ENCODE measurements at regions not wholly inside any gene's neighbourhood (a gene's known extent, or its start where the extent isn't known, plus 50 kb on each side); places are given as distances from the start of the nearest gene placed in this dataset.

DNA sequence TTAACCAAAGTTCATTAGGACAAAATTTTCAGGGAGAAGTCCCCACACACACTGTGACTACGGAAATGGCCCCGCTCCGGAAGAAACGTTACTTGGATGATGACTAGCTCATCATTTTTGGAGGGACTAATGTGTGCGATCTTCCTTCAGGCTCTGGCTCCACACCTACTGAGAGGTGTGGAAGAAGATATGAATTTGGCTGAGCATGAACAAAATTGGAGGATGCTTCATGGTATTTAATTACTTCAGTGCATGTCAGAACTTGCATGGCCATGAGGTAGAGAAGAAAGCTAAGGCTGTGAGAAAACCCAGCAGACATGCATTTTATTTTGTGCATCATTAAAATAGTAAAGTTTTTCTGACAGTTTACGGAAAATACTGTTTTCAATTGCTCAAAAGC lies 202.1 kb upstream of the TLE4 start:
- no peak for DNase-seq

DNA sequence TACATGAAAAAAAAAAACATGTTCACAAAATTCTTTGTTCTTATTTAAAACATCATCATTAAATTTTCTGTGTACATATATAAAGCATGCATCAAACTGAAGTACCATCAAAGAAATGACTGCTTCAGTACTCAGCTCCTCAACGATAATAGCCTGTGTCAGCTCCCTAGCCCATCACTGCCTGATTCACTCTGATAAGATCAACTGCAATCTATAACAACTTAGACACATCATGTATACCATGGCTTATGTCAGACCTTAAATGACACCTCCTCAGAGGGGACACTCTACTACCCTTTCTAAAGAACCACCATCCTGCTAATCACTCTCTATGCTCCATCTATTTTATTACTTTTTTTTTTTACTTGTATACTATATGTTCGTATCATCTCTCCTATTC lies 200.5 kb upstream of the TLE4 start:
- DNase-seq = no peak

DNA sequence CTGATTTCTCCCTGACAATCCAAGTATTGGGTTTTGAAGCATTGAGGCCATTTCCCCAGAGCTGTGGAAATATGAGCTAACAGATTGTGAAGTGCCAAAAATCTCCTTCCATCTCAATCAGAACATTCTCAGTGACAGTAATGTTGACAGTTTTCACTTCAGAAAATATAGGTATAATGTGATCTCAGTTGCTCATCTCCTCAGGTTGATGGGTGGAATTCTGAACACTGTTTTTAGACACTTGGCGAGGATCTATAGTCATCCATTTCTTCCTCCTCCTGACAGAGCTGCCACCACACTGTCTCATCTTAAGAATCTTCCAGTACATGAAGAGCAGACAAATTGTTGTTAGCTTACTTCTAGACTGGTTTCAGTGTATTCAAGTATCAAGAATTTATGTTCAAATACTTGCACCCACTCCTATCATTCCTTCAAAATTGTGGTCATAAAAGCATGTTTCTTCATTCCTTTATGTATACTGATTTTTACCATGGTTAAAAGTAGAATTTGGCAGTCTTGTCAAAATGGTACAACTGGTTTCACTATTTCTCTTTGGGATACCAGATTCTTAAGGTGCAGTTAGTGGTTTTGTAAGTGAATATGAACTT lies 199.7 kb upstream of the TLE4 start:
- DNase-seq = no peak

DNA sequence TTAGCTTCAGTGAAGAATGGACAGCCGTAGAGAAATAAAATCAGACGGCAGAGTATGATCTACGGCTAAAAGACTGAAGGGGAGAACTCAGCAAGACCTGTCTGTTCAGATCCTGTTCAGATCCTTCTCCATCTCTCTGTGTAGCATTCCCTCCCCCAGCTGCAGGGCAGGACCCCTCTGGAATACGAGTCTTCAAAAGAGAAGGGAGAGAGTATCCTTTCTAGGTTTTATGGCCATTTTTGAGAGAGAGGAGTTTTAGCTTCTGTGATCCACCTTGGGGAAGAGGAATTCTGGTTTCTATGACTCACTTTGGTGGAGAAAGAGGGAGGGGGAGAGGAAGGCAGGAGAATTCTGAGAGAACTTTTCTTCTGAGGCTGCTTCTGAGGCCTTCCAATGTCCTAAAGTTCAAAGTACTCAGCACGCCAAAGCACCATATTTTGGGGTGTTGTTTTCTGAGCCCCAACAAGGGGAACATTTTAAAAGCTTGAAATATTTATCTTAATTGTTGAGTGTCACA lies 194.4 kb upstream of the TLE4 start:
- DNase-seq = no peak

DNA sequence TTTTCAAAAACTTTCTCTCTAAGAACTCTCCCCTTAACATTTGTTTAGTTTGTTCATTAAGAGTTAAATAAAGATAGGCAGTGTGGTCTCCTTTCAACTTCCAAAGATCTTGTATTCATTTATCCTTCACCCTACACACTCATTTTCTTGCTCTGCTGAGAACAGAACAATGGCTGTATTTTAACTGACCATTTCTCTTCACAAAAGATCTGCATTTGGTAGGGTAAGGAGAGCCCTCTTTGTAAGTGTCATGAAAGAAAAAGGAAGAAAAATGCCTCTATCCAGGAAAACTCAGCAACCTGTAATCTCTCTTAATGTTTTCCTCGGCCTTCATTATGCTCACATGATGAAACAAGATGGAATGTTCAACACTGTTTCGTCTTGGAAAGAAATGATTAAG lies 193.7 kb upstream of the TLE4 start:
- DNase-seq = no peak

DNA sequence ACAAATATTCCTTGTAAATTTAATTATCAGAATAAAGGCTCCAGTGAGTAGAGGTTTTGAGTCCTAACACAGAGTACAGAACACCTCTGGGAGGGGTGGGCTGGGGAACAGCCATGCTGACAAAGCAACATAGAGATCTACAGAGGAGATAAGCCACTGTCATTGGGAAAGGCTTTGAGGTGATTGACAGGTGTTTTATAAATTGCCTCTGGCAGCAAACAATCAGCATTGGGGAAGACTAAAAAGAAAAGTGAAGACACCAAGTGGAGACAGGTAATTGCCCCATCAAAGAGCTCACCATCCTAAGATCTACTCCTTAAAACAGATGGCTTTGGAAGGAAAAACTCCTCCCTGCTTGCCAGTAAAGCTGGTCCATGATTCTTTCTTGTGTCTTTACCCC lies 189.7 kb upstream of the TLE4 start:
- DNase-seq = no peak

DNA sequence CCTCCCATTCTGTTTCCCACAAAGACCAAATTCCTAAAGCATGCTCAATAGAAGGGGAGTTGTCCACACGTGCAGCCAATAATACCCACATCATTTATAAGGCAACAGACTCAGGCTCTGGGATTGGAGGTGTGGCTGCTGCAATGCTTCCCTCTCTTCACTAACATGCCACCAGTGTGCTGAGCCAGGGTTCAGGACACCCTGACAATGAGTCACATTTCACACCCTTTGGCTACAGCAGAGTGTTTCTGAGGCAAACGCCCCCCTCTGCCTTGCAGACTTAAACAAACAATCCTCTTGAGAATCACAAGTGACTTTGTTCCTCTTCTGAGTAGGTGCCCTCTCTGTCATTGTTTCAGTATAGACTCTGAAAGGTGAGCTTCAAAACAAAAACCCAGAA lies 189.3 kb upstream of the TLE4 start:
- DNase-seq = no peak

DNA sequence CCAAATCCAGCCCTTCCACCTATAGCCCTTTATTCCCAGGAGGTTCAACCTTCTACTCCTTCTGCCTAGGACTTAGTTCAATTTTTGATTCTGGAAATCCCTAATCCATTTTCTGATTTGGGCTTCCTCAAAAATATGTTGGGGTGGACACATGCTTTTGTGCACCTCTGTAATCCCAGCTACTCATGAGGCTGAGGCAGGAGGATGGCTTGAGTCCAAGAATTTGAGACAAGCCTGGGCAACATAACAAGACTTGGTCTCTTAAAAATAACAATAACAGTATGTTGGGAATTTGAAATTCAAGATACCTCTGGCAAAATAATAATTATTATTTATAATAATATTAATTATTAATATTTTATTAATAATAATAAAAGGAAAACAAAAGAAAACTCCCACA lies 188.7 kb upstream of the TLE4 start:
- DNase-seq = no peak

DNA sequence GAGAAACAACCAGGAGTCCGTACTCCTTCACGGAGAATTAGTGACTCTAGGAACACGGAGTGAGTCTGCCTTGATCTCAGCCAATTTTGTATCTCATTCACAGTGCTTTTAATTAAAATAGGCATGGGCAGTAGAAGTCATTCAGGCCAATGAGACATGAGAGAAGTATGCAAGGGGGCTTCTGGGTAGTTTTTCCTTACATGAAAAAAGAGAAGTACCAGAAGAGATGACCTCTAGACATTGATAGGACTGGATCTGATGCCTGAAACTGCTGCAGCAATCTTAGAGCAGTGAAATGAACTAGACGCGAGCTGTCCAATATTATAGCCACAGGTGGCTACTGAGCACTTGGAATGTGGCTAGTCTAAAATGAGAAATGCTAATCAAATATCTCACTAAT lies 187.7 kb upstream of the TLE4 start:
- no peak for DNase-seq

DNA sequence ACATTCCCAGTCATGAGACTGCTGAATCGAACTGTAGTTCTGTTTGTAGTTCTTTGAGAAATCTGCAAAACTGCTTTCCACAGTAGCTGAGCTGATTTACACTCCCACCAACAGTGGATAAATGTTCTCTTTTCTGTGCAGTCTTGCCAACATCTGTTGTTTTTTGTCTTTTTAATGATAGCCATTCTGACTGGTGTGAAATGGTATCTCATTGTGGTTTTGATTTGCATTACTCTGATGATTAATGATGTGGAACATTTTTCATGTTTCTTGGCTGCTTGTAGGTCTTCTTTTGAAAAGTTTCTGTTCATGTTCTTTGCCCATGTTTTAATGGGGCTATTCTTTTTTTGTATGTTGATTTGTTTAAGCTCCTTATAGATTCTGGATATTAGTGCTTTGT lies 187.3 kb upstream of the TLE4 start:
- no peak for DNase-seq

DNA sequence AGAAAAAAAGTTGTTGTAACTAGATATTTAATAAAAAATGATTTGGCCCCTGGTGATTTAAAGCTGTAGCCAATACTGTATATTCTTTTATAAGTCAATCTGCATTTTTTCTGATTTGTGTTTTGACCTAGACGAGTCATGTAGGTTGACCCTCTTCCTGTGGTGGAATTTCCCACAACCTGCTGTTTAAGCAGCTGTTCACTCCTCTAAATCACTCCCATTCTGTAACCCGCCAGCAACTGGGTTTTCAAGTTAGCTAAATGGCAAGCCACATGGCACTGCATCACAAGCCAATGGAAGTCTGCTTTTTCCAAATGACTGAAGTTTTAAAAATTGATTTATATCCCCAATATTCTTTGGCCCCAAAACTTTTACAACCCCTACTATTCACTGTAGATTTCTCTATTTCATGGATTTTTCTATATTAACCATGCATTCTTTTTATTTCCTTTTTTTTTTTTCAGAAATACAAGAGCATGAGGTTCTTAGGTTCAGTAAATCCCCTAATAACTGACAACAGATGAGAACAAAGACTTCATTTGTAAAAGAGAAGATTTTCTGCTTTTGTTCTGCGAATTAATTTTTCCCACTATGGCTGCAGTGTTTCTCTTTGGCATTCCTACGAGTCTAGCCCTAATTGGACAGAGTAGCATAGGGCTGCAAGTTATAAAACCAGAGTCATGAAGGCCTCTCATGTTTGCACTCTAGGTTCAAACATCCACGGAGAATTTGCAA lies 184.5 kb upstream of the TLE4 start:
- DNase-seq = no peak

DNA sequence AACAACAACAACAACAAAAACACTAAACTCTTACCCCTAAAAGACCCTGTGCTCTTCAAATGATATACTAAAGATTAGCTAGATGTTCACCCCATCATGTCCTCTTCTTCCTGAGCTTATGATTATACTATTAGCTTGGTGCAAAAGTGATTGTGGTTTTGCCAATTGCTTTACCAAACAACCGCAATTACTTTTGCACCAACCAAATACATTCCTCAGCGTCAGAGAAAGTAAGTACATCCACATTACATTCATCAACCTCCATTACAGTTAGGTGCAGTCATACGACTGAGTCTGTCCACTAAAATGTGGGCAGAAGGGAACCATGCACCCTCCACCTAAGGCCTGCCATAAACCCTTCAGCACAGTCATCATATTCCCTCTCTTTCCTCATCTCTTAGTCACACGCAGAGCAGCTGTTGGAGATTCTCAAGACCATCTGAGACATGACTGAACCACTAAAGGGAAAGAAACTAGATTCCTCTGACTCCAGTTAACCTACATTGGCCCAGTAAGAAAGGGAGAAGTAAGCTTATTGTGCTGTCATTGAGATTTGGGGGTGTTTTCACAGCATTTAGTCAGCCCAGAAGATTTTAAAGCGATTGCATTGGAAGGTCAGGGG lies 181.6 kb upstream of the TLE4 start:
- peak; percentile 5 for DNase-seq

DNA sequence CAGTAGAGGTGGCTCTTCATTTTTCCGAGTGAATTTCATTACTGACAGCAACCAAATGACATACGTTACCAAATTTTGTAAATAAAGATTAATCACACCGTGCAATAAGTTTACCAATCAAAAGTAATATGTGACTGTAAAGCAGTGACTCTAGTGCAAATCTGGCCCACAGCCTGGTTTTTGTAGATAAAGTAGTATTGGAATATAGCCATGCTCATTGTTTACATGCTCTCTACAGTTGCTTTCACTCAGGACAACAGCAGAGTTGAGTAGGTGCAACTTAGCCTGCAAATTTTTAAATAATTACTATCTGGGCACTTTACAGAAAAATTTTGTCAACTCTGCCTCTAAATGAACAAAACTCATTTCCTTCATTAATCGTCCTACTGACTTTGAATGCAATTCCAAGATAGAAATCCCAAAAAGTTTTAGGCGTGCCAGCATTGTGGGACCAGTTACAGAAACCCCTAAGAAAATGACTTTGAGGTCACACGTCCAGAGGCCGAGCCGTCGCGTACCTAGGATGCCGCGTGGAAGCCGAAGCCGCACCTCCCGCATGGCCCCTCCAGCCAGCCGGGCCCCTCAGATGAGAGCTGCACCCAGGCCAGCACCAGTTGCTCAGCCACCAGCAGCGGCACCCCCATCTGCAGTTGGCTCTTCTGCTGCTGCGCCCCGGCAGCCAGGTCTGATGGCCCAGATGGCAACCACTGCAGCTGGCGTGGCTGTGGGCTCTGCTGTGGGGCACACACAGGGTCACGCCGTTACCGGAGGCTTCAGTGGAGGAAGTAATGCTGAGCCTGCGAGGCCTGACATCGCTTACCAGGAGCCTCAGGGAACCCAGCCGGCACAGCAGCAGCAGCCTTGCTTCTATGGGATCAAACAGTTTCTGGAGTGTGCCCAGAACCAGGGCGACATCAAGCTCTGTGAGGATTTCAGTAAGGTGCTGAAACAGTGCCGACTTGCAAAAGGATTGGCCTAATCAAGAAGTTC lies 180.7 kb upstream of the TLE4 start:
- no peak for DNase-seq

DNA sequence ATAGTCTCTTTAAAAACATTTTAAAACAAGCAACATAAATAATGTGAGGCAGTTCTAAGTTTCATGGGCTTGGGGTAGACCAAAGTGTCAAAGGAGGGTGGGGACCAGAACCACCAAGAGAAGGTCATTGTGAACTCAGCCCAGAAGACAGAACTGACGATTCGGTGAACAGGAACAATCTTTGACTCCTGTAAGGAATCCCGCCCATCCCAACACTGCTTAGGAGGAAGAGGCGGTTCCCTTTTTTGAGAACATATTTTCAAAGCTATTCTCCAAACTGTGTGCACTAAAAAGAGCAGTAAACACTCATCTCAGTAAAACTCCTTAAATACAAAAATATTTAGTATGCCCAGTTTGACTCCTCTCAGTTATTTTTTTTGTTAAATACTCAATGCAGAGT lies 176.5 kb upstream of the TLE4 start:
- DNase-seq = peak; percentile 8

DNA sequence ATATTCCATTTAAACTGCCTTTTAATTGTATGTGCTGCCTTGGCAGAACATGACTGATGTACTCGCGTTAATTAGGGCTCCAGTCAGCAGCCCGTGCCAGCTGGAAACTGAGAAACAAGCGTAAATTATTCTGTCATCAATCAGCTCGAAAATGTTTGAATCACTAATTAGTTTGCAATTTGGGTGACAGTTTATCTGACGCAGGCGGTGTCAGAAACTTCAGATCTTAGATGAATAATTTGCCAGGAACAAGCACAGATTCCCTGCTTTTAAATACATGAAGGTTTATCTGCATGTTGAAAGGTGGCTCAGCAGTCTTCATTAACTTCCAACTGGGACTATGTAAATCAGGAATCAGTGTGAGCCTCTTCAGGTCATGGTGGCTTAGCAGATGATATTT lies 176.0 kb upstream of the TLE4 start:
- DNase-seq = no peak

DNA sequence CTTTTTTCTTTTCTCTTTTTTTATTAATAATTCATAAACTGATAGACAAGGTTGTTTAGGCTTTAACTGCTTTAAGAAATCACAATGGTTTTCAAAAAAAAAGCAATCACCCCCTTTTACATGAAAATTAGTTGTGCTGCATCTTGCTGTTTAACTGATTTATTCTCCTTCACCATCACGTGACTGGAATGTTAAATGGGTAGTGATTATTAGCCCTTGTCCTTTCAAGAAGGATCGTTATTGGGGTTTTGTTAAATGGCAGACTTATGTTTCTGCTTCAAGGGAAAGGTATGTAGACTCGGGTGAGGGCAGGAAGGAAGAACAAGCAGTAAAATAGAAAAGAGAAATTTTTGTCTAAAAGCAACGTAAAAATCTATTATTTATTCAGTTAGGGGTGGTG lies 175.6 kb upstream of the TLE4 start:
- DNase-seq = no peak

DNA sequence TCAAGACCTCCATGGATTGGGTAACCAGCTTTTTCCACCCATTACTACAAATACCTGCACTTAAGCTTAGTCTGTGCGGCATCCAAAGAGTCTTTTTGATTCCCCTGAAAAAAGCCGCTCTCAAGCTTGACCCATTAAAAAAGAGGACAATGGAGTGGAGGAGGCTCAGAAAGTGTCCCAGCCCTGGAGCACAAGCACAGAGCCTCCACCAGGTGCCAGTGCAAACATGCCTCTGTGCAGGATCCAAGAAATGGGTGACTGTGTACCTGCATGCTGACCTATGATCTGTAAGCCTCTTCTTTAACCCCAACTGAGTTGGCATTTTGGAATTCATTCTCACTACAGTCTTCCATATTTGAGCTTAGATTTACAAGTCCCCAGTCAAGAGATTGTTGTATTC lies 168.3 kb upstream of the TLE4 start:
- no peak for DNase-seq

DNA sequence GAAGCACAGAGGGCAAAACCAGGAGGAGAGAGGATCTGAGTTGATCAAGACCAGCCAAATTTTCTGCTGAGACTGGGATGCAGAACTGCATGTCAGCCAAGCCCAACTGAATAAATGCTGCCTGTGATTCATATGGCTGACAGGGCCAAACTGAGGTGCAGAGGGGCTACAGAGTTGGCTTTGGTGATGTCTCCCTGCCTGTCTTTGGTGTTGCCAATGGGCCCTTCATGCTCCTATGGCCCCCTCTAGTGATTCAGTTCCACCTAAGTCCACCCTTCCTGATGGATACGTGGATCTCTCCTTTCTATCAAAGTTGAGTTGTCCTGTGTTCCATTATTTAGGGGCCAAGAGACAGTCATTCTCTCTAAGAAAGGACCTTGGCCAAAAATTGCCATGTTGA lies 163.6 kb upstream of the TLE4 start:
- no peak for DNase-seq

DNA sequence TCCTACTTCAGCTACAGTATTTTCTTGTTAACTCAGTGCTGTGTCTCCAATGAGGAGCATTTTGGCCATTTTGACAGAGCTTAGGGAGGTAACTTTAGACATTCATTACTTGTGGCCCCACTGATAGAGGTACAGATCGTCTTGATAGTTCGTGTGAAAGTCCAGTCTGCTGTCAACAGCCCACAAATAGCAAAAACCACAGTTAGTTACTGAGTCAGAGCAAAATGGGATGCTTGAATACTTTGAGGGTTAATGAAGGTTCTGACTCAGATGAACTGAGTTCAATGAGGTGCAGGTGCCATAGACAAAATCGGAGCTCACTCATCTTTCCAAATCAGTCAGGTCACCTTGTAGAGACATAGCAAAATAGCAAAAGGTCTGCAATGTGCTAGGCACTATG lies 163.1 kb upstream of the TLE4 start:
- no peak for DNase-seq

DNA sequence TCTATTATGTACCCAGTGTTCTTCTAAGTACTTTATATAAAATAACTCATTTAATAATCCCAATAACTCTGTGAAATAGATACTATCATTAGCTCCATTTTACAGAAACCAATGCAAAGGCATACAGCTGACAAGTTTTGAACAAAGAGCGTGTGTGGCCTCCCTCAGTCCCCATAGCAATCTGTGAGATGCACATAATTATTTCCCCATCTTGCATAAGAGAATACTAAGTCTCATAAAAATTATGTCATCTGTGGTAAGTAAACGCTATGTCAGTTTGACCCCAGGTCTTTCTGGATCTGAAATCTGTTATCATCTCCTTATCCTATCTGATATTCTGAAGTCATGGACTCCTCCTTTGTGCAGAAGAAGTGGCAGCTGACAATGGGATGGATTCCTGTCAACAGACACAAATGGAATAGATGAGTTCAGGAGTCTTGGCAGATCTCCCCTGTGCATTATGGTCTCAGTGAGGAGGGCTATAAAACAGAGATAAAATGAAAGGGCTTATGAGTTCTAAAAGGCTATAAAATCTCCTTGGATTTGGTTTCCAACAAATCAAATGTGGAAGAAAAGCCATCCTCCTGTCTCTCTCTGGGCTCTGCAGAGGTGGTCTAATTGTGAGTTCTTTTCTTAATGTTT lies 162.5 kb upstream of the TLE4 start:
- DNase-seq = no peak

DNA sequence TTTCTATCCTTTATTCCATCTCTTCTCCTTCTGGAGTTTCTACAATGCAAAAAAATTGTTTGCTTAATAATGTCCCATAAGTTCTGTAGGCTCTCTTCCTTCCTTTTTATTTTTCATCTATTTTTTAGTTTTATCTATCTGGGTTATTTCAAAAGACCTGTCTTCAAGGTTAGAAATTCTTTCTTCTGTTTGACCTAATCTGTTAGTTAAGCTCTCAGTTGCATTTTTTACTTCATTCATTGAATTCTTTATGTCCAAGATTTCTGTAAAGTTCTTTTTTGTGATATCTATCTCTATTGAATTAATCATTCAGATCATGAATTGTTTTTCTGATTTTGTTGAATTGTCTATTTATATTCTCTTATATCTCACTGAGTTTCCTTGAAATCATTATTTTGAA lies 145.9 kb upstream of the TLE4 start:
- no peak for DNase-seq

DNA sequence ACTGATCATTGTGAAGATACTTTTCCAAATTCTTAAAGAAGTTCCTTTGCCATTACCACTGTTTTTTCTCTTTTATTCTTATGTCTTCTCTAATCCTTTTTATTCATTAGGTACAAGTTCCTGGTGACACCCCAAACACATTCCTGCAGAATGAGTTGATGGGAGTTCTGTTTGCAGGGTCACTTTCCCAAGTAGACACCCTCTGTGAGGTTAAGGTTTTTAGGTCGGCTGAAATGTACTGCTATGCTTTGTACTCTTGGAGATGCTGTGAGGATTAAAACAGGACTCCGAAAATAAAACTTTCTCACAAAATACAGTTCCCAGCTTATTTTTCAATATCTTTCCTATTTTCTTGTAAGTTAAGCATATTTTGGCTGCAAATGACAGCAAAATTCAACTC lies 143.3 kb upstream of the TLE4 start:
- DNase-seq = no peak

DNA sequence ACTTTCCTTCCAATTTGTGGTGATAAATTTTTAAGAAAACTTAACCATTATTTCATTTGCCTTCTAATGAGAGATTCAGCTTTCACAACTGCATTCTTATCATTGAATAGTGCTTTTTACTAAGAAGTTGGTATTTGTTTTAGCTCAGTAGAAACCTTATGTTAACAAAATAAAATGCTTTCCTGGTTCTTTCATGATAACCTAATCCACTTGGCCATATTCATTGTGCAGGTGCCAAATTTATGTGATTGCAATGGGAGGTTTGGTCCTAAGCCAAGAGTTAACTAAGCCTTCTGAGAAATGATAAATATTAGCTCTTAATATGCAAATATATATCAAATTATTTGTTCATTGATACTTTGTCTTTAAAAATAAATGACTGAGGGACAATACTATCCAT lies 141.1 kb upstream of the TLE4 start:
- no peak for DNase-seq

Data from inflammatory macrophage treated with lipopolysaccharide for 4 hours (primary cell).